Ramos (cell line): ENCODE measurements at regions not wholly inside any gene's neighbourhood (a gene's known extent, or its start where the extent isn't known, plus 50 kb on each side); places are given as distances from the start of the nearest gene placed in this dataset.
"Not testable (repeated sequence)": the region's sequence is repeated elsewhere in the genome, so short reads cannot be mapped to it uniquely, and the experiment has no call there.

Source experiments
- in situ Hi-C: fragments of 300-500 bp; cut with MboI; formaldehyde crosslinking; loops from one replicate; pipeline ENCODE4 v1.14.3; 2022; ENCODE audit warnings: low sequenced_read_pairs; ENCODE audit not compliant: unreplicated experiment

GRCh38 chr13:59407251-59407650, 756.5 kb downstream of the DIAPH3 start:
- in situ Hi-C loops = not testable (repeated sequence)

- in situ Hi-C loops = no loop called here
Measured at GRCh38 chr13:59408738-59409137, 755.0 kb downstream of the DIAPH3 start.

- in situ Hi-C loops = no loop called here
Measured at GRCh38 chr13:59409211-59409610, 754.5 kb downstream of the DIAPH3 start.

GRCh38 chr13:59409634-59410200, 754.0 kb downstream of the DIAPH3 start:
- in situ Hi-C loops = no loop called here

- in situ Hi-C loops = no loop called here
Measured at GRCh38 chr13:59413126-59413525, 750.6 kb downstream of the DIAPH3 start.

GRCh38 chr13:59414006-59414405, 749.7 kb downstream of the DIAPH3 start:
- in situ Hi-C loops = no loop called here

- in situ Hi-C loops = no loop called here
Measured at GRCh38 chr13:59415498-59415897, 748.2 kb downstream of the DIAPH3 start.

DNA sequence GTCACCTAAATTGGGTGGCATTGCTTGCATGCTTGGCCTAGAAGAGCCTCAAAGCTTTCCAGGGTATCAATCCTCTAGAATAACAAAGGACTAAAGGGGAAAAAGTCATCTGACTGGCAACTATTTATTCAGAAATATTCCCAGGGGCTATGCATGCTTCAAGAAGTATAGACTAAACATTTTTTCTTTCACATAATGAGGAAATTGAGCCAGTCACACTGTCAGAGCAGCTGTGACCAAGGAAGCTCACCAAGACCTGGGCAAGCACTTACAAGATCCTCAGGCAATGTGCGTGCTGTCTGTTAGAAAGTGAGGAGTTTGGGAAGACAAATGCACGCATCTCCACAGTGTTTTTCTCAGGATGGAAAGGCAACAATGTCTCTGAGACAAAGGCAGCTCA, 747.2 kb downstream of the DIAPH3 start:
- in situ Hi-C loops = no loop called here

- in situ Hi-C loops = no loop called here
Measured at GRCh38 chr13:59422646-59423045, 741.1 kb downstream of the DIAPH3 start.

GRCh38 chr13:59423708-59424340, 739.9 kb downstream of the DIAPH3 start:
- in situ Hi-C loops = no loop called here

GRCh38 chr13:59424661-59425060, 739.1 kb downstream of the DIAPH3 start:
- in situ Hi-C loops = no loop called here

DNA sequence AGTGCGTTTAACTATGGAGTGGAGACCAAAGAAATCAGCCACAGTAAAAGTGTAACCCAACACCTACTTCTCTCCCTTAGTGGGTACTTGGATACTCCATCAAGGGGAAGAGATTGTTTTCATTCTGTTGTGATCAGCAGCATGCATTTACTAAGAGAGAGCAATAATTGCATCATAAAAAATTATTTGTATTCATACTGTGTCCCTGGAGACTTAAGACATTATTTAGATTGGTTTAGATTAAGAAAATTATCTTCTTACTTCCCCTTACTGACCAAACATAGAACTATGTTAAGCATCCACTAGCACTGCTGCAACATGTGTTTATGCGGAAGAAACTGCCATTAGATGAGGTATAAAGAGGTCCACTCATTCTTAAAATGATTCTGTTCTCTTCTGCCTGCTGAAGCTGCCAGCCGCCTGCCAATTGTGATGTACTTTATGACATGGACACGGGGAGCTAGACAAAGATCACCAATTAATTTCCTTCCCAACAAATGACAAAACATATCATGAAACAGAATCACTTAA, 738.5 kb downstream of the DIAPH3 start:
- in situ Hi-C loops = no loop called here

DNA sequence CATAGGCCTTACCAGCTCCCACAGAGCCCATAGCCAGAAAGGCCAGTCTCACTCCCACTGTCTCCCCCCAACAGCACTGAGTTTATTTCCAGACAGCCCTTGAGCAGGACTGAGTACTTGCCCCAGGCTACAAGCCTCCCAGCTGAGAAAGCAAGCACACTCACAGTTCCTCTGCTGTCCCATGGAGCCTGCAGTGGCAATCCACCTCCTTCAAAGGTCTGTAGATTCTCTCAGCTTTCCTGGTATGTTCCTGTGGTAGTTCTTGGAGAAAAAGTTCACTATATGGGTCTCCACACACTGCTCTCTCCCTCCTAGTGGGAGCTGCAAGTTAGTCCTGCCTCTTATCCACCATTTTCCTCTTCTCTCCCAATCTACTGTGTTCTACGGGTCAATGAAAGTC, 728.7 kb downstream of the DIAPH3 start:
- in situ Hi-C loops = no loop called here

DNA sequence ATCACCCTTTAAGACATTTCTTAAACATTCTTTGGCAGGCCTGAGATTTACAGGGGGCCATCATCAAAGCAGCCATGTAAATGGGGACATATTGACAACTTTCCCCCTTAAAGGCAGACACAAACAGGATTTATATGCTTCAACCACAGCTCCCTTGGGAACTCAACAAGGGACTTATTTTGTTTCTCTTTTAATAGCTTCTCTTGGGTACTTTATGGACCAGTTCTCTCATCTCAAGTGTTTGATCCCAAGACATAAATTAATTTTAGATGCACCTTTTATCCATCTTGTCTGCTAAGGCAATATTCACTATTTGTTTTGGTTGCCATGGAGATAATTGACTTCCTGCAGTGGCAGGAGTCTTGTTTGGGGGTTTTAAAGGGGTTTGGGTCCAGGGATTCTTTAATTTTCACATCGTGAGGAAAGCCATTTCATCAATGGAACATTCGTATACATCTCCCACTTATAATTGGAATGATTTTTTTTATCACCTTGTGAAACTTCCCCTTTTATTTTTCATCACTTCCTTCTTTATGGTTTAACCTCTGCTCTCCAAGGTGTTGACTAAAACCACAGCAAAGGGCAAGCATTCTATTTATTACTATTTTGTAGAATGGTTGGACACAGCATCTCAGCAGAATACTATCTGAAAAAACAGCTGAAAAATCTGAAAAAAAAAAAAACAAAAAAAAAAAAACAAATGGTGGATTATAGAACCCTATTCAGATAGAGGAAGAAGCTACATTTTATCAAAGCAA, 726.0 kb downstream of the DIAPH3 start:
- in situ Hi-C loops = no loop called here

- in situ Hi-C loops = no loop called here
Measured at GRCh38 chr13:59439776-59440428, 723.8 kb downstream of the DIAPH3 start.

DNA sequence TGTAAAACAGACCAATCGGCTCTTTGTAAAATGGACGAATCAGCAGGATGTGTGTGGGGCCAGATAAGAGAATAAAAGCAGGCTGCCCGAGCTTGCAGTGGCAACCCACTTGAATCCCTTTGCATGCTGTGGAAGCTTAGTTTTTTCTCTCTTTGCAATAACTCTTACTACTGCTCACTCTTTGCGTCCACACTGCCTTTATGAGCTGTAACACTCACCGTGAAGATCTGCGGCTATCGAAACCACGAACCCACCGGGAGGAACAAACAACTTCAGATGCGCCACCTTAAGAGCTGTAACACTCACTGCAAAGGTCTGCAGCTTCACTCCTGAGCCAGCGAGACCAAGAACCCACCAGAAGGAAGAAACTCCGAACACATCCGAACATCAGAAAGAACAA, 722.7 kb downstream of the DIAPH3 start:
- in situ Hi-C loops = not testable (repeated sequence)

GRCh38 chr13:59441596-59442280, 722.0 kb downstream of the DIAPH3 start:
- in situ Hi-C loops = no loop called here

DNA sequence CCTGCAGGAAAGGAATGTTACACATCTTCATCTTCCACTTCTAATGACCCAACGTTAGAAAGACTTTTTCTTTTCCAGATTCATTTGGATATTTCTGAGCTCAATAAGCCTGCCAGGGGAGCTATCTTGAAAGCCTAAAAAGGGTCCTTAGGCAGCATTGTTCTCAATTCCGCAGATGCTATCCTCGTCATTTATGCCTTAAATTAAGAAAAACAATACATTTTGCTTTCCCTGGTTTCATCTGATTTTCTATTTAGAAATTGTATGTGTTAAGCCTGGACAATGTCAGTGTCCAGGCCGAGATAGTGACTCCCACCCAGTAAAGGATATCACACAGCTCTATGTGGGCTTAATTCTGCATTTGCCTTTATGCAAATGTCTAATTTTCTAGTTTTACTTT, 721.3 kb downstream of the DIAPH3 start:
- in situ Hi-C loops = no loop called here

- in situ Hi-C loops = no loop called here
Measured at GRCh38 chr13:59442944-59443486, 720.7 kb downstream of the DIAPH3 start.

- in situ Hi-C loops = no loop called here
Measured at GRCh38 chr13:59444210-59444857, 719.4 kb downstream of the DIAPH3 start.
